EH (cell line): ENCODE measurements at regions not wholly inside any gene's neighbourhood (a gene's known extent, or its start where the extent isn't known, plus 50 kb on each side); places are given as distances from the start of the nearest gene placed in this dataset.

Source experiments
- DNase-seq: peaks from one replicate; pipeline ENCODE4 v3.0.0-alpha.2; 2015; ENCODE audit warnings: low read depth

DNA sequence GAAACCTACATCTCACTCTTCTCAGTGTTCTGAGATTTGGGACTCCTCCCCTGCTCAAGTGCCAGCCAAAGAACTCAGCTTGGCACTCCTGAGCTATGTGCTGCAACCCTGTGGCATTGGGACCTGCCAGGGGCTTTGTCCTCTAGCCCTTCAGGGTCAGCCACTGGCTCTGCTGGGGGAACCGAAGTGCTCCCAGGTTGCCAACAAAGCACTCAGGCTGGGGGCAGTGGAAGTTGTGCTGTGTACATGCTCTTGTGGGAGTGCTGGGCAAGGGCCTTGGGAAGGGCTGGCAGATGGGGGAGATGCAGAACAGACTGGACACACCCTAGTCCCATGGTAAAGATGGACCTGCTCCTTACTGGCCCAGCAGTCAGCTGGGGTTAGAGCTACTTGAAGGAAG lies 498.6 kb downstream of the CAAP1 start:
- no peak for DNase-seq

DNA sequence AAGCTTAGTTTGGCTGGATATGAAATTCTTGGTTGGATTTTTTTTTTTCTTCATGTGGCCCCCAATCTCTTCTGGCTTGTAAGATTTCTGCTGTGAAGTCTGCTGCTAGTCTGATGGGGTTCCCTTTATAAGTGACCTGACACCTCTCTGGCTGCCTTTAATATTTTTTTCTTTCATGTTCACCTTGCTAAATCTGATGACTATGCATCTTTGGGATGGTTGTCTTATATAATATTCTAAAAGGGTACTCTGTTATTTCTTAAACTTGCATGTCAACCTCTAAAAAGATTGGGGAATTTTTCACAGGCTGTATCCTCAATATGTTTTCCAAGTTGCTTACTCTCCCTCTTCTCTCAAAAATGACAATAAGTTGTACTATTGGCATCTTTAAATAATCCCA lies 500.0 kb downstream of the CAAP1 start:
- DNase-seq = no peak

DNA sequence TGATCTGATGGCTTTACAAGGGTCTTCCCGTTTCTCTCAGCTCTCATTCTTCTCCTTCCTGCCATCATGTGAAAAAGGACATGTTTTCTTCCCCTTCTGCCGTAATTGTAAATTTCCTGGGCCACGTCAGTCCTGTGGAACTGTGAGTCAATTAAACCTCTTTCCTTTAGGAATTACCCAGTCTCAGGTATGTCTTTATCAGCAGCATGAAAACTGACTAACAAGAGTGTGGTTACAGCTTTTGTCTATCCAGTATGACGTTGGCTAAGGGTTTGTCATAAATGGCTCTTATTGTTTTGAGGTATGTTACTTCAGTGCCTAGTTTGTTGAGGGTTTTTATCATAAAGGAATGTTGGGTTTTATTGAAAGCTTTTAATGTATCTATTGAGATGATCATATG lies 501.6 kb downstream of the CAAP1 start:
- DNase-seq = no peak

DNA sequence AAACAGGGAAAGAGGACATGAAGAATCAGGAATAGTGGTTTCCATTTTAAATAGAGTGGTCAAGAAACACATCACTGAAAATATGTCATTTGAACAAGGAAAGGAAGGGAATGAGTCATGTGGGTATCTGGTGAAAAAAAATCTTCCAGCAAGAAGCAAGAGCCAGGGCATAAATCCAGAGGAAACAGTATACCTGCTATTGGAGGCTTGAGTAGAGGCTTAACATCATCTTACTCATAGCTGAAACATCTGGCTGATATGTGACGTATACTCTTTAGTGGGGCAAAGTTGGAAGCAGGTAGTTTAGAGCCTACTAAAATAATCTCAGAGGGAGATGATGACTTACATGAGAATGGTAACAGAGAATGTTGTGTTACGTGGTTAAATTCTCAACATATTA lies 517.2 kb downstream of the CAAP1 start:
- peak; percentile 29 for DNase-seq

DNA sequence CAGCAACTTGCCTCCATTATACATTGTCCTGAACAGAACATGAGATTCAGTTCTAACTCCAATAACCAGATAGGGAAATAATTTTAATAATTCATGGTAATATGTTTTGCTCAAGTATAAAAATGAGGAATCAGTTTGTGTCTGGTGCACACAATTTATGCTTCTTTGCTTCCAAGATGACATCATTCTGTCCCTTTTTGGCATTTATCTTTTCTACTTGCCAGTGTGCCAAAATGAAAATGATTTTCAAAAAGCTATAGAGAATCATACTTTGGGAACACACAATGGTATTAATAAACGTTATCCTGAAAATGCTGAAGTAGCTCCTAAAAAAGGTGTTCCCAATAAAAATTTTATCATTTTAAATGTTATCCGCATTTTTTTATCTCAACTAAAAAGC lies 519.0 kb downstream of the CAAP1 start:
- no peak for DNase-seq

DNA sequence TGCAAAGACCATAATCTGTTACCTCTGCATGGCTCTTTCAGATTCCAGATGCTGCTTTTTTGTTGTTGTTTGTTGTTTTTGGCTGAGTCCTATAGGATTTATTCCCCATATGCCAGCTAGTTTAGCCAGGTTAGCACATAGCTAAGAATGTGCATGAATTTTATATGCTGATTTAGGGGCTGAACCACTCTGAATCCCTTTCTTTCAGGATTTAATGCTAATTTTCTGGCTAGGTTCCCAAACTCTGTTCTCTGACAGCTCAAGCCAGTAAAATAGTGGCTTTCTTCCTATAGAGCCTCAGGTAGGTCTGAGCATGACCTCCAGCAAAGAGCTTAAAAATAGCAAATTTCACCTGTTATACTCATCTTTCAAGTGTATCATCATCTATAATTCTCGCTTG lies 521.4 kb downstream of the CAAP1 start:
- no peak for DNase-seq

DNA sequence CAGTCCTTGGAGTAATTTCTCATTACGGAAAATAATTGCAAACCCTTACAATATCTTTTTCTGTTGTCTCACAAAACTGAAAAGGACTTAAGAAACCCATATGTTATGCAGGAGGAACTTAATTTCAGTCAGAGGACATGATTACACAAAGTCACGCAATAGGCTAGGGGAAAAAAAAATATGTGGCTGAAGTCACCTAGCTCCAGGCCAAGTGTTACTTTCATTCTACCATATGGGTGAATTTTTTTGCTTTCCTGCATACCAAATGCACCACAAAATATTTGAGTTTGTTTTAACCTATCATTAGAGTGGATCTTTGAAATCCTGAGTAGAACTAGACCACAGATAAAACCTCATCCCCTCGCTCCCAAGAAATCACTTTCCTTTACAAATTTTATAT lies 523.5 kb downstream of the CAAP1 start:
- DNase-seq = peak; percentile 74

DNA sequence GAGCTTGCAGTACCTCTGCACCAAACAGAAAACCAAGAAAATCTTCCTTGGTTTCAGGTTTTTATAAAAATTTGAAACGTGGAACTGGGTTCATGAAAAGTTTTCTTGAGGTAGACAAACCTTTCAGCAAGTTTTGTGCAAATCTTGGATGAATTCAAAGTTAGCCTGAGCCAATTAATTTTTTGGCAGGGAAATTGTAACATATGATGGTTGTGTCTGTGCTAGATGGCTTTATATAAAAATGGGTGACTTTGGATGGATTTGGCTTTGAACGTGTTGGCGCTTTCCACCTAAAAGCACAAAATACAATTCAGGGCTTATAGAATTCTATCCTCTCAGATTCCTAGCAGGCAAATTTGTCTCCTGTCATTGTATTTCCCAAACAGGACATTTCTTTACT lies 524.4 kb downstream of the CAAP1 start:
- DNase-seq = no peak

DNA sequence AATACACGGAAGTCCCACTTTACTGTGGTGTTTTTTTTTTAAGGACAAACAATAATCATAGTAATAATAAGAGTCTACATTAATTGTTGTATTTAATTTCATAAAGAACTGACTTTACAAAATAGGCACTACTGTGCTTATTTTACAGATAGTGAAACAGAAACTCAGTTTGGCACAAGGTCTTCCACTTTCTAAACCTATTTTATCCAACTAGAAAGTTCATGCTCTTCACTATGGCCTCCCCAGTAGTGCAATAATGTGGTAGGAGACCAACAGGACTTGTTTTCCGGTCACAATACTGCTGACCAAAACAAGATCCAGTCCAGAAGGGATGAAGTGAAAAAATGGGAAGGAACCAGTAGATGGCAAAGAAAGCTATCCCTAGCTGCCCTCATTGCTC lies 531.6 kb downstream of the CAAP1 start:
- DNase-seq = no peak

DNA sequence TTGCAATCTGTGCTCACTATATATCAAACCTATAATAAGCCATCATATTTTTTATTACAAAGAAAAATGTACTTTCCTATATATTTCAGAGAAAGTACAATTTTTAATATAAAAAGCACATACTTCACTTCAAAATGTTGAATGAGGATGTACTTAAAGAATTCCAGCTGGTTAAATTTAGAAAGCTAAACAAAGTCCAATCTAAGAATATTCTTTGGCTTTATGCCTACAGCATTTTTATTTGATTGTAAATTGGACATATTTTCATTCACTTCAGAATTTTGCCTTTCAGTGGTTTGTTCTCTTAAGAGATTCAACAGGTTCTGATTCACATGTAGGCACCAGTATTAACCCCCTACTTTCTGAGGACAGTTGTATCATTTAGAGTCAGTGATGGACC lies 533.8 kb downstream of the CAAP1 start:
- DNase-seq = no peak

DNA sequence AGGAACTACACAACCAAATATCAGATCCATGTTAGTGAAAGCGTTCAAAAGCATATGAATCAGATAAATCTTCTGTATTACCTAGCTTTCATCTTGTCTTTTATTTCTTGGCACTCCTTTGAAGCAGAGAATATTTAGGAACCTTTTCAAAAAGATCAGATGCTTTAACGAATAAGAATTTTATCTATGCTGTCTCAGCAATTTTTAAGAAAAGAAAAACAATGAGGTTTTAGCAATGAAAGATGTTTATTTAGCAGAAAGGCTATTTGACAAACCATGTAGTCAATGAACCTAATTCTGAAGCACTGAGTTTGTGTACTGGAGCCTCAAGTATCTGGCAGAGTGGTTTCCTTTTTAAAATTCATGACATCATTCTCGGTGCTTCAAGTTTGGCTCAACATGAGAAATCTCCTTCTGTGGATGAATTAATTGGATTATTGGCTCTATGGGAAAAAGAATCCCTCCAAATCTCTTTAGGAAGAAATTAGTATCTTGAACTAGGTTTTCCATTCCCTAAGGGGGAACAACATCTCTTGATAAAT lies 534.7 kb downstream of the CAAP1 start:
- DNase-seq = no peak

DNA sequence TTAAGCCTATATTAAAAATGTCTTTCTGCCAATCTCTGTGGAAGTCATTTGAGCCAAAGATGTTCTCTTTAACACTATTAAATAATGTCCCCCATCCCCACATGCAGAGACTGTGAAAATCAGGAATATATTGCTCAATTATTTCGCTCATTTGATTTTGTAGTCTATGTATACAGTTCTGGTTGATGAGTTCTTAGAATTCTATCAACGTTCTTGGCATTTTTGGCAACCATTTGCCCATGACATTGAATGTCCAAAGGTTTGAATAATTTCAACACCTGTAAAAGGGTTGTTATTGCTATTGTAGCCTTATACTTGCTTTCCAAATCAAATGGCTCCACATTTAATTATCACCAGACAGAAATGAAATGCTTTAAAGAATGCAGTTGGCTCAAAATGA lies 536.1 kb downstream of the CAAP1 start:
- DNase-seq = no peak

DNA sequence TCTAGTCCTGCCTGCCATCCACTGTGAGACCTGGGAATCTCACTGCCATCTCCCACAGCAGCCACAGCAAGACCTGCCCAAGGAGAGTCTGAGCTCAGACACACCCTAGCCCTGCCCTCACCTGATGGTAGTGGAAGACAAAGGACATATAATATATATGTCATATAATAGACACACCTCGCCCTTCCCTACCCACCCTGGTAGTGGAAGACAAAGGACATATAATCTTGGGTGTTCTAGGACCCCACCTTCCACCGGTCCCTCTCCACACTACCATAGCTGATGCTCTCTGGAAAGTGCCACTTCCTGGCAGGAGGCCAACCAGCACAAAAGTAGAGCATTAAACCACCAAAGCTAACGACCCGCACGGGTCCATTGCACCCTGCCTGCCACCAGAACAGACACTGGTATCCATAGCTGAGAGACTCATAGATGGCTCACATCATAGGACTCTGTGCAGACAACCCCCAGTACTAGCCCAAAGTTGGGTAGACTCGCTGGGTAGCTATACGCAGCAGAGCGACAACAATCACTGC lies 545.6 kb downstream of the CAAP1 start:
- no peak for DNase-seq

DNA sequence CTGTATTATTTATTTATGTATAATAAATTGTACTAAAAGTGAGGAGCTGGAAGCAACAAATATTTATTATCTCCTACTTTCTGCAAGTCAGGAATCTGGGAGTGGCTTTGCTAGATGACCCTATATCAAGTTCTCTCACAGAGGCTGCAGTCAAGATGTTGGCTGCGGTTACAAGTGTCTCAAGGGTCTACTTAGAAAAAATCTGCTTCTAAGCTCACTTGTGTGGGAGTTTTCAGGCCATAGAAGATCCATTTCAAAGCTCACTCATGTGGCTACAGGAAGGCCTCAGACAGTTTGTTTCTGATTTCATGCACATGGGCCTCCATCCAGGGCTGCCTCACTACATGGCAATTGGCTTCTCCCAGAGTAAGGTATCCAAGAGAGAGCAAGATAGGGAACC lies 551.1 kb downstream of the CAAP1 start:
- DNase-seq = no peak

DNA sequence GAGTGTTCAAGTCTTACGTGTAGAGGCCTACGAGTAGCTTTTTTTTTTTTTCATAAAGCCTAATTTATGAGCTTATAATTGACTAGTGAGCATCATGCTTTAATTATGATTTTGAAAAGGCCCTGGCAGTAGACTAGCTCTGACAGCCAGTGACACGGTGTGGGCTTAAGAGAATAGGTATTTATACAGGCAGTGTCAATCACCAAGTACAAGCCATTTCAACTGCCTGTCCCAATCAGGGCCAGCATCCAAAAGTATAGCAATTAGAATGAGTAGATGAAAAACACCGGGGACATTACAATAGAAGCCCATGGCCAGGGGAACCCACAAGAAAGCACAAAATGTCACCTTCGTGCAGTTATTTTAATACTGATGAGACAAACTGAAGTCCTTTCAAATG lies 552.8 kb downstream of the CAAP1 start:
- no peak for DNase-seq

DNA sequence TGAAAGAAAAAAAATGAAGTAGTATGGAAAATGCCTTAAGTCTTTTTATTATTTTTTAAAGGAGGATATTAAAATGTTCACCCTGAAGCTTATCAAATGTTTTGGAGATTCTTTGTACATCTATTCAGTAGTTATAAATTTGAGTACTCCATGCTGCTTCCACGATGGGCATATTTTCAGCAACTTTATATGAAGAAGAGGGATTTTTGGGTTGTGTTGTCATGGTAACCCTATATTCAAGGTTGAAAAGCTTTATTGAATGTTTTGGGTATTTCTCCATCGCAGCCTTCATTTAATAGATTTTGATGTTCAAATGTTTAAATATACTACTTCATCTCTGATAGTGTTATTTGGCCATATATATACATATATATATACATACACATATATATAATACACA lies 557.5 kb downstream of the CAAP1 start:
- no peak for DNase-seq

DNA sequence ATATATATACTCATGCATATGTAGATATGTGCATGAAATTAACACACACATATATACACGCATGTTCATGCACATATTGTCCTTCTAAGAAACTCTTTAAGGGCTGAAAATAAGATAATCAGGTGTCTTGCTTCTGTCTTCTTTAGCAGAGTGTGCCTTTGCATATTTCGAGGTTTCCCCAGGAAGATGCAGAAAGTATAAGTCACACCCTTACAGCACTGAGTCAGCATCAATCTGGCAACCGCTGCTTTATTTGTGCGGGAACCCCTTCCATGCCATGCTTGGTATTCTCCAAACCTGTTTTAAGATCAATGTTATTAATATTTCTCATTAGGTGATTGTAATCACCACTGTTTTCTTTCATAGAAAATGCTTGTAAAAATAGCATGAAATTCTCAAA lies 557.9 kb downstream of the CAAP1 start:
- DNase-seq = peak; percentile 3

DNA sequence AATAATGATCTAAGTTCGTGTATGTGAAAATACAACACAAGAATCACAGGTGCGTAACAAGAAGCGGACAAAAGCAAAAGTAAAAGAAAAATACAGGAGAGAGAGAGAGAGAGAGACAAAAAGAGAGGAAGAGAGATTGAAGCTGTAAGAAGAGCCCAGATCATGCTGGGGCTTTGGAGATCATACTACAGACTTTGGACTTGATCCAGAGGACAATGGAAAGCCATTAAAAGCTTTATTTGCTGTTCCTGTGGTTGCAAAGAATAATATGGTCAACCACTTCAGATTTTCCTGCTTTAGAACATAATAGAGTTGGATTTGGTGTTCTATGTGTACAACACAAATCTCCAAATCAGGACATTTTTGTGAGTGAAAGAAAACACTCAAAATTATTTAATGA lies 561.4 kb downstream of the CAAP1 start:
- DNase-seq = peak; percentile 19

DNA sequence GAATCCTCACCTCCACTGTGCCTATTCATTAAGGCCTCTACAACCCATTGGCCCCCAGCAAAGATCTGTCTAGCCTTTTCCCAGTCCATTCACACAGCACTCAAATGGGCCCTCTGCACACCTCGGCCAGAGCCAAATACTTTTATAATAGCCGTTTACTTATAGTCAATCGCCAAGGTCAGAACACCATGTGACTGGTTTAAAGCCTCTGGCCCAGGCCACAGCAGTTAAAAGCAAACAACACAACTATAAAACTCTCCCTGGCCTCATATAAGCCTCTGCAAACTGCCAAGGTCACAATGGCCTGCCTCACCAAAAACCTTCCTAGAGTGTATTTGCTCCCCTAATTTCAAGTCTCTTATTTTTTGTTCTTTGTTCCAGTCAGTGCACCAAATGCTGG lies 562.6 kb downstream of the CAAP1 start:
- DNase-seq = no peak

DNA sequence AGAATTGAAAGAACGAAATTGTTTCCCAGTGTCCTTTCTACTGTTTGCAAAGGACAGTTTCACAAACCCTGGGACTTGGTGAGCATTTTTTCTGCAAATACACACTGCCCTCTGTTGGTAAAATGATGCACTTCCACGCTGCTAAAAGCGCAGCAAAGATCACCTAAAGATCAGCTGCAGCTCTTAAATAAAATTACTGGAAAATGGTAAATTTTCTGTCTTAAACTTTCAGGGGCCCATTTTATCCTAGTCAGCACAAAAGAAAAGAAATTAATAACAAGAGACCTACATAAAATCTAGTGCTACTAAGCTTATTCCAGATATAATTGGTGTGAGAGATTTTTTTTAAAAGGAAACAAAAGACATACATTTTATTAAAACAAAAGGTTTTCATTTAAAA lies 566.0 kb downstream of the CAAP1 start:
- DNase-seq = peak; percentile 76

DNA sequence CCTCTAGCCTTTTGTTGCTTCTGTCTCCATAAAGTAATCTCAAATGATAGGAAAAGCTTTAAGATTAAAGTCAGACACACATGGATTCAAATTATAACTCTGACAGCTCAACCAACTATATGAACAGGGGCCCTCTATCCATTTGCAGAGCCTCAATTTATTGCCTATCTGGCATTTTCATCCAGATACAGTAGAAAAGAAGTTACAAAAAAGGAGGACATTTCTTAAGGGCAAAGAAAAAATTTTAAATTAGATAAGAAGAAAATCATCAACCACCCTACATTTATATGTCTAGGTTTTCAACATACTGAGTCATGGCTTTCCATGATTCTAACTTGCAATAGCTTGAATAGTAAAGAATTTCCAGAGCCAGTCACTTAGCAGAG lies 567.2 kb downstream of the CAAP1 start:
- peak; percentile 38 for DNase-seq

DNA sequence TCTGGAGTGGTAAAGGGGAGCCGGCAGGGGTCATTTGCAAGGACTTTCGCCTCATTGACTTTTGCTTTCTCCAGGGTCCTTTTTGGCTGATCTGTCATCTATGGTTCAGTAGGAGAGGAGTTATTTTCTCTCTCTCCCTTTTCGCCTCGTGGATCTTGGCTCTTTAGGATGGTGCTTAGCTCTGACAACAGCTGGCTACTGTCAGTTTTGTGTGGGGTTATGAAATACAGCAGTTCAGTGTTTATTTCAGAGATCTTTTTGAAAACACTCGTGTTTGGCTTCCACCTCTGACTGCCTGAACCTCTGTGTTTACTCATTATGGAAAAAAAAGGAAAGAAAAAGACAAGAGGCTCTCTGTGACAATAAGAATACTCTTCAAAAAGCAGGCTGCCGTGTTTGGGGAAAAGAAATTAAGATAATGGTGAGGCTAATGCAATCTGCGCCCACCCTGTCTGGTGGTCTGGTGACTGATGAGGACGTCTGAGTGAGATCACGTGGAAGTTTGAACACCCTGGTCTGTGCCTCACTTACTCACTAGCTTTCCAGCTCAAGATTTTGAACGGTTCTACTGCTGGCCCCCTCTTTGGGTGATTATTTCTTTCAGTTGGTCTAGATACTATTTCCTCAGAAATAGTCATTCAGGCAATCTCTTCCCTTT lies 567.7 kb downstream of the CAAP1 start:
- no peak for DNase-seq

DNA sequence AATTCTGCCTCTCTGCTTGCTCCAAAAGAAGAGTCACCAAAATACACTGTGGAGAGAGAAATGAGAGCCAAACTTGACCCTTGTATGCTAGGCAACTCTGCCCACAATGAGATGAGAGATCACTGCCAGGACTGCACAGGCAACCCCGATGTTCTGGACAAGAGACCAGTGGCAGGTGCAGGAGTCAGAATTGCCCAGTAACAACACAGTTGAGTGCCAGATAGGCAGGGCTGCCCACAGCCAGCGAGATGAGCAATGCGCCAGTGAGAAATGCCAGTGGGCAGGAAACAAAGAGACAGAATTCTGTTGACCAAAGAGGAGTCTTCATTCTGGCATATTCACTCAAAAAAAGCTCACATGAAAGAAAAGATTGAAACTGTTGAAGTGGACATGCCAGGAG lies 570.7 kb downstream of the CAAP1 start:
- DNase-seq = no peak

DNA sequence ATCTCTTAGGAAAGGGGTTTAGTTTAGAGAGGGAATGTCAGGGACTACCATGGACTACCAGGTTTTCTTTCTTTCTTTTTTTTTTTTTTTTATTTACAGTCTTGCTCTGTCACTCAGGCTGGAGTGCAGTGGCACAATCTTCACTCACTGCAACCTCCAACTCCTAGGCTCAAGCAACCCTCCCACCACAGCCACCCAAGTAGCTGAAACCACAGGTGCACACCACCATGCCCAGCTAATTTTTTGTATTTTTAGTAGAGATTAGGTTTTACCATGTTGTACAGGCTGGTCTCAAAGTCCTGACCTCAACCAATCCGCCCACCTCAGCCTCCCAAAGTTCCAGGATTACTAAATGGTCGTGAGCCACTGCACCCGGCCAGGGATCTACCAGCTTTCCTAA lies 572.7 kb downstream of the CAAP1 start:
- no peak for DNase-seq
